GM12878 (cell line): ENCODE measurements at regions not wholly inside any gene's neighbourhood (a gene's known extent, or its start where the extent isn't known, plus 50 kb on each side); places are given as distances from the start of the nearest gene placed in this dataset.

Experiments used
- ATAC-seq: fragments of 200-7000 bp; cut with Tn5 transposase; 3 replicates; pipeline ENCODE4 v1.9.1; 2020; ENCODE audit warnings: mild to moderate bottlenecking, moderate library complexity
- BruUV-seq: library from RNA; stranded (reverse); fragments of 400-500 nt; replicated peaks from 2 replicates; lab custom pipeline; 2021; lab: Mats Ljungman, UMichigan
- CTCF ChIA-PET: fragments of 300-600 bp; sonication (Branson Sonifier 250); formaldehyde crosslinking; extraction: SDS; loops from one replicate; lab custom pipeline; 2021; ENCODE audit warnings: inconsistent platforms; lab: Yijun Ruan, JAX
- POLR2A ChIA-PET: fragments of 350-600 bp; formaldehyde crosslinking; extraction: SDS; loops from one replicate; lab custom pipeline; 2021; ENCODE audit warnings: inconsistent platforms; lab: Charles Lee
- RAD21 ChIA-PET: fragments of 300-600 bp; sonication (Branson Sonifier 250); formaldehyde crosslinking; loops from one replicate; lab custom pipeline; 2023; ENCODE audit warnings: antibody characterized with exemption; ENCODE audit not compliant: unreplicated experiment; lab: Charles Lee
- SMC1A ChIA-PET: fragments of 300-600 bp; sonication (Branson Sonifier 250); formaldehyde crosslinking; loops from one replicate; lab custom pipeline; 2023; ENCODE audit not compliant: unreplicated experiment, uncharacterized antibody; lab: Charles Lee
- DNase-seq: peaks from one replicate; pipeline ENCODE4 v3.0.0-alpha.2; 2011; ENCODE audit warnings: low read depth, low spot score
- FAIRE-seq: peaks from 3 replicates; lab custom pipeline; 2011; peaks lifted over from hg19 to GRCh38; lab: Jason Lieb, UNC
- H2AFZ ChIP-seq: 2 replicates; pipeline ENCODE4 v1.6.0; 2011; ENCODE audit warnings: low read depth, low read length, control low read depth; ENCODE audit not compliant: control insufficient read depth
- H3K27ac ChIP-seq: 2 replicates; pipeline ENCODE4 v1.5.1; 2011; ENCODE audit warnings: control low read depth; ENCODE audit not compliant: control insufficient read depth, insufficient read depth
- H3K27me3 ChIP-seq, 2 experiments: replicated peaks in 1 of 2; 2 replicates each; pipeline versions ENCODE4 v1.6.0 to v1.6.1; 2011; ENCODE audit warnings: low read length in 1 of 2; ENCODE audit not compliant: control insufficient read depth in 2 of 2, insufficient read depth in 2 of 2
- H3K36me3 ChIP-seq, 2 experiments: 2 replicates each; pipeline ENCODE4 v1.5.1; 2011; ENCODE audit warnings: low read length in 1 of 2; ENCODE audit not compliant: control insufficient read depth in 2 of 2, insufficient read depth in 2 of 2
- H3K4me1 ChIP-seq: 2 replicates; pipeline ENCODE4 v1.6.1; 2011; ENCODE audit warnings: mild to moderate bottlenecking, low read length, moderate library complexity, mixed read lengths; ENCODE audit not compliant: control insufficient read depth, insufficient read depth
- H3K4me2 ChIP-seq: 2 replicates; pipeline ENCODE4 v1.6.0; 2011; ENCODE audit warnings: control low read depth; ENCODE audit not compliant: control insufficient read depth, insufficient read depth
- H3K4me3 ChIP-seq: fragments of 200-600 bp; sonication (generic); 2 replicates; pipeline ENCODE4 v1.5.1; 2016
- H3K79me2 ChIP-seq: 2 replicates; pipeline ENCODE4 v1.6.0; 2011; ENCODE audit warnings: low read length; ENCODE audit not compliant: control insufficient read depth, insufficient read depth
- H3K9ac ChIP-seq: 2 replicates; pipeline ENCODE4 v1.8.0; 2011; ENCODE audit warnings: low read length, control low read depth, mixed read lengths; ENCODE audit not compliant: control insufficient read depth, insufficient read depth
- H3K9me3 ChIP-seq: replicated peaks from 3 replicates; pipeline ENCODE4 v1.5.1; 2011; ENCODE audit warnings: mild to moderate bottlenecking, low read length; ENCODE audit not compliant: control insufficient read depth, insufficient read depth
- H4K20me1 ChIP-seq: 2 replicates; pipeline ENCODE4 v1.6.0; 2011; ENCODE audit not compliant: control insufficient read depth, insufficient read depth
- ASH2L ChIP-seq: fragments of 300-600, 200-600 bp; sonication (generic); IDR thresholded peaks from 2 replicates; pipeline ENCODE4 v1.6.1; 2017; ENCODE audit warnings: low read depth, mild to moderate bottlenecking, borderline replicate concordance
- RAD21 ChIP-seq: IDR thresholded peaks from 2 replicates; pipeline ENCODE4 v1.6.1; 2011; ENCODE audit warnings: mild to moderate bottlenecking, low read depth, low read length, moderate library complexity; ENCODE audit not compliant: insufficient read depth
- RFX5 ChIP-seq: IDR thresholded peaks from 2 replicates; pipeline ENCODE4 v1.6.1; 2011; ENCODE audit warnings: low read depth, low read length, improper control_type of control experiment
- SMC3 ChIP-seq: IDR thresholded peaks from 2 replicates; pipeline ENCODE4 v1.6.1; 2011; ENCODE audit warnings: low read length, improper control_type of control experiment, borderline replicate concordance
- YY1 ChIP-seq: IDR thresholded peaks from 2 replicates; pipeline ENCODE4 v1.6.1; 2011; ENCODE audit warnings: low read depth, mild to moderate bottlenecking, low read length
- WGBS: methylation state at CpG from one replicate; pipeline ENCODE4 v1.1.6; 2016; ENCODE audit warnings: low lambda C conversion rate; ENCODE audit not compliant: insufficient replicate concordance, insufficient coverage; ENCODE audit errors: missing lambda C conversion rate; 5-methylcytosine and 5-hydroxymethylcytosine counted together
- in situ Hi-C: fragments of 300-500 bp; cut with MboI; formaldehyde crosslinking; loops from 9 replicates; pipeline ENCODE4 v1.14.3; 2018; ENCODE audit warnings: mixed read lengths
- intact Hi-C: fragments of 100-400 bp; cut with micrococcal nuclease; formaldehyde crosslinking; loops from one replicate; pipeline ENCODE4 v1.14.2; 2022; ENCODE audit not compliant: unreplicated experiment
- TF ChIP-seq, protein P1 (sequence below), 3 experiments: IDR thresholded peaks in 2 of 3; conservative IDR thresholded peaks in 1 of 3; 2 replicates each; pipeline ENCODE4 v1.5.1; 2011; ENCODE audit warnings: low read depth in 3 of 3, low read length in 3 of 3, mild to moderate bottlenecking in 3 of 3, control low read depth in 2 of 3, moderate library complexity in 2 of 3, inconsistent platforms in 1 of 3, mixed read lengths in 1 of 3; ENCODE audit not compliant: control insufficient read depth in 2 of 3, insufficient read depth in 1 of 3; ENCODE audit errors: extremely low read depth in 1 of 3

DNA sequence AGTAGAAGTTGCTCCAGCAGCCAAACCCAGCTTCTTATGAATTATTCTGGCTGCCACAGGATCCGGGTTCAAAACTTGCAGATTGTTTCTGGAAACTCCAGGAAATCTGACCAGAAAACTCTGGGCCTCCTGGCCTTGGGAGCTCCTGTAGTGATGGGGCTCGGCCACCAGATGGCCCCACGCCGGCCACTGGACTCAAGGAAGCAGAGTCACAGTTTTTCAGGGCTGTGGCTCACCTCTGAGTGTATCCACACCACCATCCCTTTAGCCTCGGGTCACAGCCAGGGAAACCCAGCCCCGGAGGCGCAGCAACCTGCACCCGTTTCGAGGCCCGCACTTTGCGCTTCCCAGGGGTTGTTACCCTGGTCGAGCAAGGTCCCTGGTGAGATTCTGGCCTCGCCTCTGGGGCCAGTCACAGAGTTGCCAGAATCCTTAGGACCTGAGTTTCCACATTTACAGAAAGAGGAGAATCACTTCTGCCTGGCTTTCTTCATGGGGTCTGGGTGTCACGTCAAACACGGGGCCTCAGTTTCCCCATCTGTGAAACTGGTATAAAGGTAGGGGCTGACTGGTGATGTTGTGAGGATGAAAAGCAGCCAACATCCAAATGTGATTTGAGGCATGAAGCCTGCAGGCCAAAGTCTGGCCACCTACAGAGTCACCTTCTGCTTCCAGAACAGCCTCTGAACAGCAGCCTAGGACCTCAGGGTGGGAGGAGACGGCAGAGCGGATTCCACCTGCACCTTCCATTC lies 53.5 kb upstream of the LCTL start:
- ChIA-PET POLR2A (no interaction called here), SMC1A (interaction anchor here (0.6 to 1.7 kb wide), 9 partner anchors 44 to 239 kb away, joined by 3 to 11 read pairs (median 5); no protein-coding TSS in a partner anchor), RAD21 (interaction anchor here (0.6 to 1.8 kb wide), 7 partner anchors 14 to 1077 kb away, joined by 3 to 22 read pairs (median 5); no protein-coding TSS in a partner anchor), CTCF (interaction anchor here (0.6 to 2.5 kb wide), 38 partner anchors 10 to 1314 kb away, joined by 3 to 44 read pairs (median 4); no protein-coding TSS in a partner anchor)
- H3K4me2 ChIP-seq = no peak overlapping the region
- peaks cover 3% of the 10 kb centered on the region; the same call in 1 of the 2 replicates for H3K4me1 ChIP-seq
- H3K36me3 ChIP-seq = no peaks in the 10 kb centered on the region
- intact Hi-C loops = loop anchor here (1.0 to 10.0 kb wide), 3 partner anchors 85 to 233 kb away; partner anchors contain the start of gene SMAD6
- H3K9ac ChIP-seq = no peak overlapping the region
- BruUV-seq = no TSS peak
- no peak overlapping the region for H3K4me3 ChIP-seq
- H4K20me1 ChIP-seq = no peaks in the 10 kb centered on the region
- no peak overlapping the region for H2AFZ ChIP-seq
- H3K27me3 ChIP-seq = peaks cover 0 to 6% of the 10 kb centered on the region in 2 experiments; a peak in 2 of 4 replicates
- no peaks in the 10 kb centered on the region for H3K79me2 ChIP-seq
- ATAC-seq (peak; percentile 94), FAIRE-seq (peak; percentile 49), DNase-seq (no peak)
- in situ Hi-C loops = loop anchor here (25.0 kb wide), 1 partner anchor 143 kb away; no protein-coding TSS in a partner anchor
- H3K9me3 ChIP-seq = no peaks in the 10 kb centered on the region
- no peak for TF ChIP-seq ASH2L
- TF ChIP-seq RFX5 = no peak
- peak; percentile 58; the same call in 1 of the 2 replicates for TF ChIP-seq YY1
- TF ChIP-seq SMC3 = peak; percentile 83
- peak; percentile 66 for TF ChIP-seq RAD21
- TF ChIP-seq, protein P1, sequence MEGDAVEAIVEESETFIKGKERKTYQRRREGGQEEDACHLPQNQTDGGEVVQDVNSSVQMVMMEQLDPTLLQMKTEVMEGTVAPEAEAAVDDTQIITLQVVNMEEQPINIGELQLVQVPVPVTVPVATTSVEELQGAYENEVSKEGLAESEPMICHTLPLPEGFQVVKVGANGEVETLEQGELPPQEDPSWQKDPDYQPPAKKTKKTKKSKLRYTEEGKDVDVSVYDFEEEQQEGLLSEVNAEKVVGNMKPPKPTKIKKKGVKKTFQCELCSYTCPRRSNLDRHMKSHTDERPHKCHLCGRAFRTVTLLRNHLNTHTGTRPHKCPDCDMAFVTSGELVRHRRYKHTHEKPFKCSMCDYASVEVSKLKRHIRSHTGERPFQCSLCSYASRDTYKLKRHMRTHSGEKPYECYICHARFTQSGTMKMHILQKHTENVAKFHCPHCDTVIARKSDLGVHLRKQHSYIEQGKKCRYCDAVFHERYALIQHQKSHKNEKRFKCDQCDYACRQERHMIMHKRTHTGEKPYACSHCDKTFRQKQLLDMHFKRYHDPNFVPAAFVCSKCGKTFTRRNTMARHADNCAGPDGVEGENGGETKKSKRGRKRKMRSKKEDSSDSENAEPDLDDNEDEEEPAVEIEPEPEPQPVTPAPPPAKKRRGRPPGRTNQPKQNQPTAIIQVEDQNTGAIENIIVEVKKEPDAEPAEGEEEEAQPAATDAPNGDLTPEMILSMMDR (IDR thresholded peaks at IDR 0.05 in 2 of 3, conservative IDR thresholded peaks at IDR 0.05 in 1 of 3; ENCODE audit: control insufficient read depth in 2 of 3, extremely low read depth in 1 of 3, insufficient read depth in 1 of 3, low read depth in 3 of 3, low read length in 3 of 3) = peak; percentile 78 to 90 (median 81)
- H3K27ac ChIP-seq = no peak overlapping the region
- 39% methylated on average over 17 of the region's 17 CpGs for WGBS
